H1 (cell line): ENCODE measurements at regions not wholly inside any gene's neighbourhood (a gene's known extent, or its start where the extent isn't known, plus 50 kb on each side); places are given as distances from the start of the nearest gene placed in this dataset.

Experiments used
- CTCF ChIA-PET: fragments of 300-600 bp; sonication (Branson Sonifier 250); formaldehyde crosslinking; loops from one replicate; lab custom pipeline; 2021; ENCODE audit not compliant: partially characterized antibody; lab: Charles Lee
- POLR2A ChIA-PET: fragments of 300-600 bp; sonication (Branson Sonifier 250); formaldehyde crosslinking; loops from one replicate; lab custom pipeline; 2021; ENCODE audit warnings: inconsistent platforms; ENCODE audit not compliant: partially characterized antibody; lab: Charles Lee
- DNase-seq, 2 experiments: peaks; one replicate each; pipeline versions ENCODE4 v3.0.0 to v3.0.0-alpha.2; 2010 to 2022; ENCODE audit warnings: low spot score in 2 of 2, low read depth in 1 of 2, mixed read lengths in 1 of 2
- FAIRE-seq: peaks from 2 replicates; lab custom pipeline; 2011; peaks lifted over from hg19 to GRCh38; lab: Jason Lieb, UNC
- H2AFZ ChIP-seq: 2 replicates; pipeline ENCODE4 v1.8.1; 2012; ENCODE audit warnings: low read length, inconsistent platforms
- H2AK5ac ChIP-seq: 2 replicates; pipeline ENCODE4 v1.6.1; 2013; ENCODE audit warnings: low read depth, low read length
- H2BK120ac ChIP-seq: replicated peaks from 2 replicates; pipeline ENCODE3; 2013; ENCODE audit warnings: low read depth, low read length, inconsistent platforms
- H2BK12ac ChIP-seq: 2 replicates; pipeline ENCODE4 v1.6.1; 2013; ENCODE audit warnings: low read depth, low read length
- H2BK15ac ChIP-seq: 2 replicates; pipeline ENCODE4 v1.6.1; 2013; ENCODE audit warnings: low read length
- H2BK20ac ChIP-seq: 2 replicates; pipeline ENCODE4 v1.6.1; 2013; ENCODE audit warnings: low read length
- H2BK5ac ChIP-seq: 2 replicates; pipeline ENCODE4 v1.6.1; 2013; ENCODE audit warnings: low read depth, low read length
- H3K14ac ChIP-seq: 2 replicates; pipeline ENCODE4 v1.6.1; 2013; ENCODE audit warnings: inconsistent platforms; ENCODE audit not compliant: insufficient read length
- H3K18ac ChIP-seq: 2 replicates; pipeline ENCODE4 v1.6.1; 2013; ENCODE audit warnings: low read length; ENCODE audit errors: extremely low read depth
- H3K23ac ChIP-seq: 2 replicates; pipeline ENCODE4 v1.6.1; 2013; ENCODE audit warnings: inconsistent platforms; ENCODE audit not compliant: insufficient read length
- H3K23me2 ChIP-seq: 2 replicates; pipeline ENCODE4 v1.6.1; 2013; ENCODE audit warnings: low read depth, low read length
- H3K27ac ChIP-seq: 2 replicates; pipeline ENCODE4 v1.6.1; 2011; ENCODE audit warnings: low read depth, low read length, inconsistent platforms
- H3K27me3 ChIP-seq, 4 experiments: replicated peaks in 1 of 4; 1 replicate in 1 of 4; 2 replicates in 3 of 4; pipeline versions ENCODE4 v1.6.1 to v1.8.1; 2011 to 2013; ENCODE audit warnings: low read length in 3 of 4, mild to moderate bottlenecking in 3 of 4, inconsistent platforms in 2 of 4, mixed read lengths in 2 of 4, moderate library complexity in 1 of 4; ENCODE audit not compliant: control insufficient read depth in 3 of 4, insufficient read depth in 3 of 4; ENCODE audit errors: extremely low read depth in 1 of 4
- H3K36me3 ChIP-seq, 4 experiments: 2 replicates each; pipeline versions ENCODE4 v1.6.1 to v1.8.1; 2011 to 2013; ENCODE audit warnings: mild to moderate bottlenecking in 4 of 4, low read length in 3 of 4, moderate library complexity in 2 of 4, control low read depth in 1 of 4, inconsistent platforms in 1 of 4; ENCODE audit not compliant: insufficient read depth in 4 of 4, control insufficient read depth in 2 of 4
- H3K4ac ChIP-seq: replicated peaks from 2 replicates; pipeline ENCODE3; 2013; ENCODE audit warnings: low read length, low read depth, mixed read lengths, inconsistent platforms; ENCODE audit not compliant: insufficient read length
- H3K4me1 ChIP-seq, 4 experiments: replicated peaks in 1 of 4; 1 replicate in 1 of 4; 2 replicates in 3 of 4; pipeline versions ENCODE4 v1.6.1 to v1.8.1; 2011 to 2013; ENCODE audit warnings: low read length in 3 of 4, inconsistent platforms in 2 of 4, mixed read lengths in 1 of 4; ENCODE audit not compliant: insufficient read depth in 4 of 4, control insufficient read depth in 3 of 4
- H3K4me2 ChIP-seq, 2 experiments: 2 replicates each; pipeline versions ENCODE4 v1.6.1 to v1.8.1; 2011 to 2013; ENCODE audit warnings: low read depth in 2 of 2, low read length in 2 of 2, control low read depth in 1 of 2, inconsistent platforms in 1 of 2, mild to moderate bottlenecking in 1 of 2; ENCODE audit not compliant: insufficient read depth in 1 of 2
- H3K4me3 ChIP-seq, 4 experiments: fragments of 200-600, 300-600 bp in 1 of 4; sonication (generic), shearing (Covaris generic), sonication (Bioruptor Twin) in 1 of 4; 2 replicates each; pipeline versions ENCODE4 v1.5.1 to v1.8.1; 2011 to 2016; ENCODE audit warnings: low read length in 4 of 4, low read depth in 3 of 4, control low read depth in 2 of 4, inconsistent platforms in 2 of 4, mild to moderate bottlenecking in 2 of 4, mixed read lengths in 1 of 4, moderate library complexity in 1 of 4; ENCODE audit not compliant: insufficient read depth in 2 of 4; ENCODE audit errors: extremely low read depth in 1 of 4
- H3K56ac ChIP-seq: replicated peaks from 2 replicates; pipeline ENCODE3; 2013; ENCODE audit warnings: low read depth, mild to moderate bottlenecking, mixed read lengths, low read length, inconsistent platforms; ENCODE audit not compliant: insufficient read length
- H3K79me1 ChIP-seq: 2 replicates; pipeline ENCODE4 v1.6.1; 2013; ENCODE audit warnings: low read depth, low read length, control low read depth
- H3K79me2 ChIP-seq, 2 experiments: 2 replicates each; pipeline versions ENCODE4 v1.6.1 to v1.8.1; 2012 to 2013; ENCODE audit warnings: low read length in 2 of 2, mild to moderate bottlenecking in 2 of 2, inconsistent platforms in 1 of 2; ENCODE audit not compliant: insufficient read depth in 2 of 2, control insufficient read depth in 1 of 2
- H3K9ac ChIP-seq, 4 experiments: replicated peaks in 1 of 4; 1 replicate in 1 of 4; 2 replicates in 3 of 4; pipeline versions ENCODE4 v1.6.1 to v1.8.1; 2011 to 2013; ENCODE audit warnings: low read depth in 3 of 4, low read length in 3 of 4, control low read depth in 2 of 4, mild to moderate bottlenecking in 2 of 4, moderate library complexity in 2 of 4, inconsistent platforms in 1 of 4; ENCODE audit errors: extremely low read depth in 1 of 4
- H3K9me3 ChIP-seq, 2 experiments: 2 replicates each; pipeline versions ENCODE4 v1.6.1 to v1.8.1; 2012 to 2013; ENCODE audit warnings: mild to moderate bottlenecking in 2 of 2, moderate library complexity in 2 of 2, control low read depth in 1 of 2, inconsistent platforms in 1 of 2, low read depth in 1 of 2, low read length in 1 of 2, mixed read lengths in 1 of 2; ENCODE audit not compliant: insufficient read depth in 2 of 2
- H4K20me1 ChIP-seq, 2 experiments: replicated peaks in 1 of 2; 2 replicates each; pipeline versions ENCODE3 to v1.8.1; 2011 to 2013; ENCODE audit warnings: inconsistent platforms in 2 of 2, low read length in 2 of 2, mild to moderate bottlenecking in 1 of 2; ENCODE audit not compliant: insufficient read depth in 2 of 2, control insufficient read depth in 1 of 2
- H4K5ac ChIP-seq: 2 replicates; pipeline ENCODE4 v1.6.1; 2013; ENCODE audit warnings: low read length, low read depth, mixed read lengths, inconsistent platforms; ENCODE audit not compliant: insufficient read length
- H4K8ac ChIP-seq: 2 replicates; pipeline ENCODE4 v1.8.0; 2013; ENCODE audit warnings: mild to moderate bottlenecking, moderate library complexity, low read length, inconsistent platforms; ENCODE audit not compliant: insufficient read depth; ENCODE audit errors: extremely low read depth
- H4K91ac ChIP-seq: replicated peaks from 2 replicates; pipeline ENCODE3; 2013; ENCODE audit warnings: low read length, mixed read lengths, inconsistent platforms; ENCODE audit not compliant: insufficient read length
- CEBPB ChIP-seq: IDR thresholded peaks from 2 replicates; pipeline ENCODE4 v1.6.1; 2012; ENCODE audit warnings: low read depth, low read length
- JUND ChIP-seq: IDR thresholded peaks from 2 replicates; pipeline ENCODE4 v1.6.1; 2011; ENCODE audit warnings: mild to moderate bottlenecking, improper control_type of control experiment, low read length
- NRF1 ChIP-seq: IDR thresholded peaks from 2 replicates; pipeline ENCODE4 v1.6.1; 2011; ENCODE audit warnings: mild to moderate bottlenecking, low read depth, low read length, improper control_type of control experiment

- TF ChIP-seq NRF1 (no peak), CEBPB (no peak), JUND (no peak)
- H4K20me1 ChIP-seq, result no peaks in the 10 kb centered on the region
- H3K36me3 ChIP-seq, result no peaks in the 10 kb centered on the region
- H3K9ac ChIP-seq, result no peak overlapping the region
- no peak overlapping the region for H2BK12ac ChIP-seq
- no peak overlapping the region for H3K4me2 ChIP-seq
- no peak overlapping the region for H3K23ac ChIP-seq
- no peak overlapping the region for H4K91ac ChIP-seq
- H3K27me3 ChIP-seq, result no peaks in the 10 kb centered on the region
- H3K4me3 ChIP-seq, result no peak overlapping the region
- no peak overlapping the region for H3K4ac ChIP-seq
- no peak overlapping the region for H4K8ac ChIP-seq
- 0 out of 4 replicates have a peak, but pooled peaks cover 0 to under 1% of the 10 kb centered on the region in 2 experiments for H3K9me3 ChIP-seq
- POLR2A ChIA-PET, result no interaction called here
- H3K23me2 ChIP-seq, result no peaks in the 10 kb centered on the region
- no peak overlapping the region for H2BK5ac ChIP-seq
- H3K14ac ChIP-seq, result no peak overlapping the region
- H2BK15ac ChIP-seq, result no peak overlapping the region
- no peak overlapping the region for H2AFZ ChIP-seq
- FAIRE-seq (no peak), DNase-seq (no peak)
- H3K27ac ChIP-seq, result no peak overlapping the region
- no peaks in the 10 kb centered on the region for H3K79me2 ChIP-seq
- CTCF ChIA-PET, result no interaction called here
- H2BK120ac ChIP-seq, result no peak overlapping the region
- H3K4me1 ChIP-seq, result no peaks in the 10 kb centered on the region
- no peak overlapping the region for H3K18ac ChIP-seq
- H2BK20ac ChIP-seq, result no peak overlapping the region
- H3K79me1 ChIP-seq, result no peaks in the 10 kb centered on the region
- no peak overlapping the region for H3K56ac ChIP-seq
- no peak overlapping the region for H2AK5ac ChIP-seq
- no peak overlapping the region for H4K5ac ChIP-seq
Measured at GRCh38 chr4:36523182-36523581, 241.8 kb downstream of the DTHD1 start.
